Stimulated activated CD8-positive, alpha-beta memory T cell treated with anti-CD3 and anti-CD28 coated beads, Interleukin-7, amount 100 ng/mL, for 48 hours (primary cell): ENCODE measurements at regions not wholly inside any gene's neighbourhood (a gene's known extent, or its start where the extent isn't known, plus 50 kb on each side); places are given as distances from the start of the nearest gene placed in this dataset.
"Not testable (repeated sequence)": the region's sequence is repeated elsewhere in the genome, so short reads cannot be mapped to it uniquely, and the experiment has no call there.

Source experiments
- DNase-seq, 2 donors: peaks; one replicate each; pipeline ENCODE4 v3.0.0-alpha.2; 2020; ENCODE audit warnings: low read depth in 1 of 2; ENCODE audit errors: extremely low read depth in 1 of 2

DNA sequence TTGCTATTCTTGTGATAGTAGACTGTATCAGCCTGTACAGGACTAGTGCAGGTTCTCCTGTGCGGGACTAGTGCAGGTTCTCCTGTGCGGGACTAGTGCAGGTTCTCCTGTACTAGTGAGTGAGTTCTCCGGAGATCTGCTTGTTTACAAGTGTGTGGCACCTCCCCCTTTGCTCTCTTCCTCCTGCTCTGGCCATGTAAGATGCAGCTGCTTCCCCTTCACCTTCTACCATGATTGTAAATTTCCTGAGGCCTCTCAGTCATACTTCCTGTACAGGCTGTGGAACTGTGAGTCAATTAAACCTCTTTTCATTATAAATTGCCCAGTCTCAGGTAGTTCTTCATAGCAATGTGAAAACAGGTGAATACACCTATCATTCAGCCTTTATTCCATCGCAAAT lies 289.6 kb downstream of the TEX29 start:
- DNase-seq = no peak

DNA sequence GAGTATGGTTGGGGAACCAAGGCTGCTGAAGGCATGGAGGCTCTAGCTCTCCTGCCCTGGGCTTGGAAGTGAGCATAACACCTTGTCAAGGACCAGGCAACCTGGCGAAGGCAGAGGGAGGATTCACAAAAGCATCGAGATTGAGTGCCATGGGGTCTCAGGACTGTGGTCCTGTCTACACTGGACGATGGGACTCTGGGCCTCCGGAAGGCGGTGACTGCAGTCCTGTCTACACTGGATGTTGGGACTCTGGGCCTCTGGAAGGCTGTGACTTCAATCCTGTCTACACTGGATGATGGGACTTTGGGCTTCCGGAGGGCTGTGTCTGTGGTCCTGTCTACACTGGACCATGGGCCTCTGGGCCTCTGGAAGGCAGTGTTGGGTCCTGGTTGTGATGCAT lies 290.4 kb downstream of the TEX29 start:
- no peak for DNase-seq

DNA sequence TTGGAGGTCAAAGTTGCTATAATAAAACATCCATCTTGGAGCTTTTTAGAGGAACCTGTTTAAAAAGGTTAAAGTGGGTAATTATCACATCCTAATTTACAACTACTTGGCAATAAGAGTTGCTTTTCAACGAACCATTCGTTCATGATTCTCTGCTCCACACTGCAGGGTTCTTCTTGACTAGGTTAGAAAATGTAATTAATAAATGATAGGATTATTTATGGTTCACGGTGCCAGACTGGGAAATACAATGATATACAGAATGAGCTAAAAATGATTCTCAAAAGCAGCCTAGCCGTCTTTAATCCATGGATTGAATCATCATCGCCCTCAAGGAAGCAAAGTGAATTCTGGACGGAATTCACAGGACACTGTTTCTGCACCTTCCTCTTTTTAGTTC lies 291.2 kb downstream of the TEX29 start:
- DNase-seq = no peak

DNA sequence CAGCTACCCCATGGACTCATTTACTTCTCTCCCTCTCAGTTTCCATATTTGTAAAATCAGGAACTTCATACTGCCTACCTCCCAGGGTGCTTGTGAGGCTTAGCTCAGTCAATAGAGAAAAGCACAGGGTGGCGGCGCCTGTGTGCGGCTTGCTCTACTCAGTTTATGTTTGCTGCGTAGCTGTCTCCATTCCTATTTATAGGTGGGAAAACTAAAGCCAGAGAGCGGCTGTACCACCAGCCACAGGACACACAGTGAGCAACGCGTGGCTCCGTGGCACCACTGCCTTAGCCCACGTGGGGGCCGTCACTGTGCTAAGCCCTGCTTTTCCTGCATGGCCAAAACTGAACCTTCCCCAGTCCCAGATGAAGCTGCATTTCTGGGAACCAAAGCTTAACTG lies 292.4 kb downstream of the TEX29 start:
- DNase-seq = no peak

DNA sequence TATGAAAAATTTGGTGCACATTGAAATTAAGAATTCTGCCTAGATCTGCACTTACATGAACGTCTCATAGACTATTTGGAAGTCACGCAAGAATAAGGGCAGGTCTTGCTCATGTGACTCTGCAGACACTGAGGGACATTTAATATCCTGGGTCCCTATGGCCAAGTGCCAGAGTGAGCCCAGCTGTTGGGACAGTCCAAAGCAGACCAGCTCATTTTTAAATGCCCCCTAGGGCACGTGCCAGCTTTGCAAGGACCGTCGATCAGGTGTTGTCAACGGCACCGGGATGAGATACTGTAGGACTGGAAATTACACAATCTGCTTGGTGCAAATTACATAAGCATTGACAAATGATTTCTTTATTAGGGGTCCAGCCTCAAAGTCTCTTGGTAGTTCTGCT lies 293.6 kb downstream of the TEX29 start:
- no peak for DNase-seq

DNA sequence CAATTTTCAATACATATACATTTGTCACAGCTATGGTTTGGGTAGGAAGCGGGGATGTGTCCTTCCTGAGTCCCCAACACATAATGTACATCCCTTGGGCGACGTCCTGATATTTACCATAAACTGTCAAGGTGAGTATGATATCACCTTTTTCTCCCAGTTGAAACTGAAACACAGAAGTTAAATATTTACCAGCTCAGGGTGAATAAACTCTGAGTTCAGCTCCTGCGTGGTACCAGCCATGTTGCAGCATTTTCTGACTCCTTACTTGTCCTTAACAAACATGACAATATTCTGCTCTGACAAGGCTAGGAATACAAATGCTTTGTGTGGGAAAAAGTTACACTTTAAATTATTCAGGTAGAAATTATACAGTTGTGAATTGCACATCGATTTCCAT lies 294.2 kb downstream of the TEX29 start:
- no peak for DNase-seq

DNA sequence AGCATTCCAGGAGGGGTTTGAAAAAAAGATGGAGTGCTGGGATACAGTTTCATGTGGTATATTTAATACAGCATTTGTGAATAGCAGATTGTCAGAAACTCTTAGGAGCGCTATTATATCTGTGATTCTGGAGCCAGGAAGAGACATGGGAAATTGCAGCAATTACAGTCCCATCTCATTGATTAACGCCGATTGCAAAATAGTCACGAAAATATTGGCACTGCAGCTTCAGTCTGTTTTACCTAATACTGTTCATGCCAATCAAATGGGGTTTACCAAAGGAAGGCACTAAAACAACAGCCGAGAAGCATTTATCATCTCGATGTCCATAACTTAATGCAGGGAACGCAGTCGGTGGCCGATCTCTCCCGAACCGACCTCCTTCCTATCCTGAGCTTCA lies 295.8 kb downstream of the TEX29 start:
- no peak for DNase-seq

DNA sequence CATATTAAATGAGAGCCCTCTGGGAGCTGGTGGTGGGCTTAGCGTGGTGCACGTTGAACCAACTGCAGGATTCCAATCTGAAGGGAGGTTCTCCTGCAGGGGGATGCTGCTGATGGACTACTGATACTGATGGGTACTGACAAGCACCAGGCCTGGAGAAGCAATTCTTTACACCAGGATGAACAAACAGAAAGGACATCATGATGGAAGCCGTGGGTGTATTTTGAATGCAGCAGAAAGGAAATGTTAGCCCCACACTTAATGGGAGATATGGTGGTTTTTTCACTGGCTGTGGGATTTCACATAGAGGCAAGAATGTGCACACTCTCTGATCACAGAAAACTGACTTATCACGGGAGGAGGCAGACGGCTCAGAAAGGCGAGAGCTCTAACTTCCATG lies 299.7 kb downstream of the TEX29 start:
- no peak for DNase-seq

DNA sequence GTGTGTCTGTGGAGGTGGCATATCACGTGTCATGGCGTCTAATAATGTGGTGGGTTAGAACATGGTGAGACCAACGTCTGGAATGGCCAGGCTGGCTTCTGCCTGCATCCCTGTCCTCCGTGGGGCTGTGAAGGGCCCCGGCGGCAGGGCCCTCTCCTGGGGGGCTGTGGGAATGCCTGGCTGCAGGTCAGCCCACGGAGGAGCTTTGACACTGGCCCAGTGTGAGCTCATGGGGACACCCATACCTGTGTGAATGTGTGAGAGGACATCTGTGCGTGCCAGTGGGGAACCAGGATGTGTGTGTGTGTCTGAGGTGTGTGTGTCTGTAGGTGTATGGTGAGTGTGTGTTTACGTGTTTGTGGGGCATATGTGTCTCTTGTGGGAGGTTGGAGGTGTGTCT lies 300.1 kb downstream of the TEX29 start:
- no peak for DNase-seq

DNA sequence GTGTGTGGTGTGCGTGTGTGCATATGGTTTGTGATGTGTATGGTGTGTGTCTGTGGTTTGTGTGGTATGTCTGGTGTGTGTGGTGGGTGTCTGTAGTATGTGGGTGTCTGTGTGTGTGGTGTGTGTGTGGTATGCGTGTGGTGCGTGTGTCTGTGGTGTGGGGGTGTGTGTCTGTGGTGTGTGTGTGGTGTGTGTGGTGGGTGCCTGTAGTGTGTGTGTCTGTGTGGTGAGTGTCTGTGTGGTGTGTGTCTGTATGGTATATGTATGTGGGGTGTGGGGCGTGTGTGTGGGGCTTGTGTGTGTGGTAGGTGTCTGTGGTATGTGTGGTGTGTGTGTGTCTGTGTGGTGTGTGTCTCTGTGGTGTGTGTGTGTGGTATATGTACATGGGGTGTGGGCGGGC lies 300.7 kb downstream of the TEX29 start:
- DNase-seq = no peak

DNA sequence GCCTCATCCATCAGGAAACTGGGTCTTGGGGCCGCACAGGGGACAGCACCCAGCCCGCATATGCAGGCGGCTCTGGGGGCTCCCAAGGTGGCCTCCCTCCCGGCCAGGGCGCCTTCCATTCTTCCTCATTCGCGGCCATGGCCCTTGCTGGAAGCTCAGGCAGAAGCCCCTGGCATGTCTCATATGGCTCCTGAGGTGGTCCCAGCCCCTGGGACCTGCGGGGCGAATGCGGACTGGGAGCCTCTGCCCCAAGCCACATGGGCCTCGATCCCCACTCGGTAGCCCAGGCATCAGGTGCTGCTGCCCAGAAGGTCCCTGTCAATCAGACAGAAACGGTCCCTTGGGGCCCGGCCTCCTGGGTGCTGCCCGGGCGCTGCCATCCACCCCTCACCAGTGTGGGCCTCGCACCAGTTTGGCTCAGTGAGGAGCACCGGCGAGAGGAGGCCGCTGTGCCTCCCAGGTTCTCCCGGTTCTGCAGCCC lies 301.6 kb downstream of the TEX29 start:
- DNase-seq = no peak

DNA sequence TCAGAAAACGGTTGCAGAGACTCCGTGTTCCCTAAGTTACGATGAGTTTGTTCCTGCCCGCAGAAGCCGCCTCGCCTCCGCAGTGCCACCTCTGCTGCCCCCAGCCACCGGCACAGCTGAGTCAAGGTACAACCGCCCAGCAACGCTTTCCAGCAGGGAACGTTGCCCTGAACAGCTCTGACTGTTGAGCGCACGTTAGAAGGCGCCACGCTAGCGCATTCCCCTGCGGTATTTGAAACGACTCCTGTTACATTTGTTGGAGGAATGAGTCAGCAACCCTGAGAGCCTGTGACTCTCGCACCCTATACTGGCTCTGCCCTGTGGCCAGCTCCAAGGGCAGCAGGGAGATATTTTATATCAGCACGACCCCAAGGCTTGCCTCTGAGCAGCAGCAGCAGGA lies 302.8 kb downstream of the TEX29 start:
- DNase-seq = no peak

DNA sequence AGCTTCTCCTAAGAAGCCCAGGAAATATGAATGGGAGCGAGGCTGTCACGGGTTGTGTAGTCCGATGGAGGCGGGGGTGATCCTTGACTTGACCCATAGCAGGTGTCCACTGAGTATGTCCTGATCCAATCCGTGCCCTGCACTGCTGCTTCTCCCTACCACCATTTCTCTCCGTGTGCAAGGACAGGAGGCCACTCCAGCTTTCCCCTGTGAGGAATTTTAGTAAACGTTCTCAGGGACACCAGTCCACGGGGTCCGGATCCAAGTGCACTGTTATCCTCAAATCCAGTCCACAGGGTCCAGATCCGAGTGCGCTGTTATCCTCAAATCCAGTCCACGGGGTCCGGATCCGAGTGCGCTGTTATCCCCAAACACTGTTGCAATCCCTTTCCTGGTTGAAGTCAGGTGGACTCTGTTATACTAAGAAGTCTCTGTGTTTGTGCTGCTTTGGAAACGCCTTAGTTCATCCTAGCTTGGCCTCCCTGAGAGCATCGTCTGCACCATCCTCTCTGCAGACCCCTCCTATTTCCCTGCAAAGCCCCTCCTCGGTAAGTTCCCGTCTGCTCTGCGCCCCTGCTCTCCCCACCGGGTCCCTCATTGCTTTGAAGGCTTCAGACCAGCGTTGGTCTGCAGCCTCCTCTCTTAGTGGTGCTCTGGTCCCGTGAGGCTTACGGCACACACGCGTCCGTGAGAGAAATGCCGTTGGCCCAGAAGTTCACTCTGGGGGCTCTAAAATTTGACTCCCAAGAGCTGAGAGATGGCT lies 303.5 kb downstream of the TEX29 start:
- DNase-seq = no peak

DNA sequence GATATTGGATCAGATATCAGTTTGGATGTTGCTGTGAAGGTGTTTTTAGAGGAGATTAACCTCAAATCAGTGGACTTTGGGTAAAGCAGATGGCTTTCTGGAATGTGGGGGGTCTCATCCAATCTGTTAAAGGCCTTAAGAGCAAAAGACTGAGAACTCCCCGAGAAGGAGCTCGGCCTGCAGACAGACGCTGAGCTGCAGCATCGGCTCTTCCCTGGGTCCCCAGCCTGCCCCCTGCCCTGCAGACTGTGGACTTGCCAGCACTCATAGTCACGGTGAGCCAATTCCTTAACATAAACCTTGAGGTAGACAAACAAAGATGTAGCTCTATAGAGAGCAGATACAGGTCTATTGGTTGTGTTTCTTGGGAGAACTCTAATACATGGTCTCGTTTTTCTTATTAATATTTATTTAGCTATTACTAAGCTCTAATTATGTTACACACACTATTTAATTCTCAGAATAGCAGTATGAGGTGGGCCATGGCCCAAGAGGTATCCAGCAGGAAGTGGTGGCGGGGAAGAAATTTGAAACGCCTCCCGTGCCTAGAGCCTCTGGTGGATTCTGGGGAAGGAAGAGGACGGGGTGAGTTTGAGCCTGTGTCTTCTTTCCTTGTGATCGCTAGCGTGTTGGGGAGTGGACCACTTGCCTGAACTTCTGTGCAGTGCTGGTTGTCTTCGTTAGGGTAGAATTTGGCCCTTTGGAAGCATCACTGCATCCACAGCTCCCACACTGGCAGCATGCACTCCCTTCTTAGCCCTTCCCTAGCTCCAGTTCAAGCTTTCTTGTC lies 305.3 kb downstream of the TEX29 start:
- DNase-seq = no peak

DNA sequence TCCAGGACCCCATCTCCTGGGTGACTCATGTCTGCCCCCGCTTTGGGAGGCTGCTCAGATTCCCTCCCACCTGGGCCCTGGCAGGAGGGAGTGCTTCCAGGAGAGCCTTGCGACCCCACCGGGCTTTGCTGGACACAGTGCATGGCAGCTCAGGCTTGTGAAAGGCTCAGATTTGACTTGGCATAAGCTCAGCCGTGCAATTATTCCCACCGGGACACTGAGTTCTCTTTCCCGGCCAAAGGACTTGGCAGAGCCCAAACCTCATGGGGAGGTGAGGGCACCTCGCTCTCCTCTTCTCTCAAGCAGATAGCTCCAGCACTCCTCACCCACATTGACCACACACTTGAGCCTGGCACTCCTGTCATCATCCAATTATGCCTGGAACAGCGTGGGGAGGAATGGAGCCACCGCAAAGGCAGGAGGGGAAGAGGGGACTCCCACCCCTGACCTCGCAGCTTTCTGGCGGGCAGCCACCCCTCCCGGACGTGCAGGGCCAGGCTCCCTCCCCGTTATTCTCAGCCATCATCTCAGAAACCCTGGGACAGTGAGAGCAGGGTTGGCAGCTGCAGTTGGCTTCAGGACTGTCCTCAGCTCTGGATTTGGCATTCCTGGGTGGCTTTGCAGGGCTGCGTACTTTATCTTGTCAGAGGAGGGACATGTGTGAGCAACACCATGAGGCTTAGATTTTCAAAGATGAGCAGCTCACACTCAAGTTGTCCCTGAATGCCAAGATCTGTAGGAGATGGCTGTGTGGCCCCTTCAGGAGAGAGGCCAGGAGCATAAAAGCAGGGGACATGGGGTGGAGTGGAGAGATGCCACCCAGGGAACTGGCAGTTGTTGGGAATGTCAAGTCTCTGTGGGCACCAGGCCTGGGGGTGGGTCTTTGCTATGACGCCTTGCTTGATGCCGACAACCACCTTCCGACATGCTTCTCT lies 306.2 kb downstream of the TEX29 start:
- DNase-seq = no peak

DNA sequence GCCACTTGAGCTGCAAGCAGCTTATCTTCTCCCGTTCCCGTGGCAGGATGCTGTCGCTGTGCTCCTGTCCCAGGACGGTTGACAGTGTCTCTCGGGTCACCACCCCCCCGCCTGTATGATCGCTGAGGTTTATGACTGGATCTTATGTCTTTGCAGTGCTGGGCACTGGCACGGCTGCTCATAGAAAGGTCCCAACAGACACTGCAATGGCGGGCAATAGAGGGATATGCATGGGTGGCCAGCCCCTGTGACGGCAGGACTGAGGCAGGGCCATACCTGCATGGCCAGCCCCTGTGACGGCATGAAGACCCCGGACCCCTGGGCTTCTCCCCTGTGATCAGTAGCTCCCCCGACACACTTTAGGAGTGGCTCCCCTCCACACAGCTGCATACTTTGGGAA lies 307.2 kb downstream of the TEX29 start:
- no peak for DNase-seq

DNA sequence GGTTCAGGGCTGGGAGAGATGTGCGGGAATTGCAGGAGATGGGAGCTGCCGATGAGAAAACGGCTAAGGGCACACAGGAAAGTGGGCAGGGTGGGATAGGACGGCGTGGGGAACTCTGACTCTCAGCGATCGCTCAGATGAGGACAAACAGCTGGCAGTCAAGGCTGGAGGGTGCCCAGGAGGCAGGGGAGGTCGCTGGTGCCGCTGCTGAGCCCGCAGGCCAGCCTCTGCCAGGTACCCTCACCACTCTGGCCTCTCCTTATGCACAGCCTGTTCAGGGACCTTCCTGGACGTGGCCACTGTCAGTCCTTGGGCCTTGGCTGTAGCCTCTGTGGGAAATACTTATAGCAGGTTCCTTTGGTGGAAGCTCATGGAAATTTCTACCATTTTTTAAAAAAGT lies 308.6 kb downstream of the TEX29 start:
- no peak for DNase-seq

DNA sequence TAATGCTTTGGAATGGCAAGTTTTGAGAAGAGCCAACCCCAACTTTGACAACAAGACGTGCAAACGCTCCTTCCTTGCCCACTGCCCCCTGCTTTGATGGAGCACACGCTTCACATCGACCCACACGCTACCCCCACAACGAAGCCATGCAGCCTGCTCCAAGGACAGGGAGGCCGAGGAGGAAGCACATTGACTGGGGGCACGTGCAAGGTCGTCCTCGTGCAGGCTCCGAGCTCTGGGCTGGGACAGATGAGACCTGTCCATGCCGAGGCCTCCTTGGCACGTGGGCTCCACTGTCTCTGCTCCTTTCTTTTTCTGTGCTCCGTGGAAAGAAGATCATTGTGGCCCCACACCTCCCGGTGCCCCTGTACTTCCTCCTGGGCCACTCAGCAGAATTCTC lies 309.0 kb downstream of the TEX29 start:
- no peak for DNase-seq

DNA sequence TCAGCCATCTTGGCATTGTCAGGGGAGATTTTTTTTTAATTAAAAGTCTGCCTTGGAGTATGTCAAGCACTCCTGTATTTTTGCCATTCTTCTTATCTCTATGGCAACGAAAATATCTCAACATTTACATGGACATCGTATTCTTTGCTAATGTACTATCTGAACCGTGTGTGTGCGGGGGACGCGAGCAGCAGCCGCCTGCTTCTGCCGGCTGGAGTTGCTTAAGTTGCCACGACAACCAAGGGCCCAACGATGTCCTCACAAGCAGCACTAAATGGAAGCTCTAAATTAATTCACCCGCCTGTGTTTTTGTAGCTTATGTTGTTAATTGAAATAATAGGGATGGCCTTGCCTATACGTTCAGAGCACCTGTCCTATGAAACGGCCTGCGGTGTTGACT lies 309.5 kb downstream of the TEX29 start:
- no peak for DNase-seq

DNA sequence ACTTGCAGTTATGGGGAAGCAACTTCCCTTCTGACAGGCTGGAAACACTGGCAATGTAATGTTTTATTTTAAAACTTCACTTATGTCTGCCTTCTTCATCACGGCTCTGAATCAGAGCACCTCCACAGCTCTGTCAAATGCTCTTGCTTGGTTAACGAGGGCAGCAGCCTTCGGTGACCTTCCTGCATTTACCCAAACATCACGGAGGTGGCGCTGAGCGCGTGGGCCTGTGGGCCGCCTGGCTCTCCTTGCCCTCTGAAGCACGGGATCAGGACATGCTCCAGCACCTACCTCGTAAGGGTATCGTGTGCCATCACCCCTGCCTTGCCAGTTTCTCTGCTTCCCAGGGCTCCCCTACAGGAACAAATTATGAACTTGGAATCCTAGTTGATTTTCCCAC lies 310.0 kb downstream of the TEX29 start:
- DNase-seq = no peak

DNA sequence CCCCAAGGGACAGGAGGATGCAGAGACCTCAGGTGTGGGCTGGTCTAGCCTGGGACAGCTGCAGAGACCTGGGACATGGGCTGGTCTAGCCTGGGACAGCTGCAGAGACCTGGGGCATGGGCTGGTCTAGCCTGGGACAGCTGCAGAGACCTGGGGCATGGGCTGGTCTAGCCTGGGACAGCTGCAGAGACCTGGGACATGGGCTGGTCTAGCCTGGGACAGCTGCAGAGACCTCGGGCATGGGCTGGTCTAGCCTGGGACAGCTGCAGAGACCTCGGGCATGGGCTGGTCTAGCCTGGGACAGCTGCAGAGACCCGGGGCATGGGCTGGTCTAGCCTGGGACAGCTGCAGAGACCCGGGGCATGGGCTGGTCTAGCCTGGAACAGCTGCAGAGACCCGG lies 310.8 kb downstream of the TEX29 start:
- DNase-seq = not testable (repeated sequence)
